Astrocyte (in vitro differentiated cells and primary cell): ENCODE measurements at regions not wholly inside any gene's neighbourhood (a gene's known extent, or its start where the extent isn't known, plus 50 kb on each side); places are given as distances from the start of the nearest gene placed in this dataset.

Source experiments
- CTCF ChIP-seq: IDR thresholded peaks from 2 replicates; pipeline ENCODE4 v1.5.1; 2011; ENCODE audit warnings: low read depth, mild to moderate bottlenecking, inconsistent platforms, low read length, moderate library complexity; ENCODE audit not compliant: insufficient read depth
- EZH2 ChIP-seq: IDR thresholded peaks from 2 replicates; pipeline ENCODE4 v1.6.1; 2012; ENCODE audit warnings: mild to moderate bottlenecking, low read length, inconsistent platforms; ENCODE audit not compliant: insufficient read depth

- TF ChIP-seq CTCF (no peak), EZH2 (no peak)
Observed at GRCh38 chr12:126937431-126937830, 1329.5 kb upstream of the TMEM132C start.
